LNCAP (cell line): ENCODE measurements at regions not wholly inside any gene's neighbourhood (a gene's known extent, or its start where the extent isn't known, plus 50 kb on each side); places are given as distances from the start of the nearest gene placed in this dataset.

Experiments used
- CTCF ChIP-seq: fragments of 450-650 bp; IDR thresholded peaks from 2 replicates; pipeline ENCODE4 v1.5.1; 2017; ENCODE audit warnings: mild to moderate bottlenecking

- no peak for TF ChIP-seq CTCF
Measured at GRCh38 chr18:7393080-7393479, 162.2 kb downstream of the LRRC30 start.

GRCh38 chr18:7394050-7394659, 163.3 kb downstream of the LRRC30 start:
- no peak for TF ChIP-seq CTCF

GRCh38 chr18:7395566-7395965, 164.7 kb downstream of the LRRC30 start:
- no peak for TF ChIP-seq CTCF

- TF ChIP-seq CTCF, result no peak
Measured at GRCh38 chr18:7413906-7414305, 153.2 kb upstream of the PTPRM start.

GRCh38 chr18:7414459-7414858, 152.7 kb upstream of the PTPRM start:
- no peak for TF ChIP-seq CTCF

- TF ChIP-seq CTCF, result no peak
Measured at GRCh38 chr18:7415081-7415894, 151.8 kb upstream of the PTPRM start.

- no peak for TF ChIP-seq CTCF
Measured at GRCh38 chr18:7417727-7418126, 149.4 kb upstream of the PTPRM start.
